ENCODE measurements at regions not wholly inside any gene's neighbourhood (a gene's known extent, or its start where the extent isn't known, plus 50 kb on each side); places are given as distances from the start of the nearest gene placed in this dataset.

- Histone ChIP-seq H3K27ac (no peak overlapping the region), H3K4me3 (no peak overlapping the region)
- no peak for TF ChIP-seq CTCF (IDR thresholded peaks at IDR 0.05)
- no peak for DNase-seq (ENCODE audit: low spot score)
Observed at GRCh38 chr18:2180586-2180985, 390.7 kb downstream of the METTL4 start.

GRCh38 chr18:2183432-2183831, 387.9 kb downstream of the METTL4 start:
- Histone ChIP-seq H3K4me3 (no peak overlapping the region), H3K27ac (no peak overlapping the region)
- DNase-seq (ENCODE audit: low spot score), result no peak
- no peak for TF ChIP-seq CTCF (IDR thresholded peaks at IDR 0.05)

- Histone ChIP-seq H3K27ac (no peak overlapping the region), H3K4me3 (no peak overlapping the region)
- DNase-seq (ENCODE audit: low spot score), result no peak
- TF ChIP-seq CTCF (IDR thresholded peaks at IDR 0.05), result no peak
Observed at GRCh38 chr18:2186967-2187366, 384.3 kb downstream of the METTL4 start.

- no peak overlapping the region for H3K27ac ChIP-seq
- no peak for TF ChIP-seq CTCF (IDR thresholded peaks at IDR 0.05)
- H3K4me3 ChIP-seq, result no peak overlapping the region
- no peak for DNase-seq (ENCODE audit: low spot score)
Observed at GRCh38 chr18:2188258-2188657, 383.0 kb downstream of the METTL4 start.

- Histone ChIP-seq H3K27ac (no peak overlapping the region), H3K4me3 (no peak overlapping the region)
- no peak for DNase-seq (ENCODE audit: low spot score)
- no peak for TF ChIP-seq CTCF (IDR thresholded peaks at IDR 0.05)
Observed at GRCh38 chr18:2191180-2191790, 380.0 kb downstream of the METTL4 start.

- no peak overlapping the region for H3K27ac ChIP-seq
- TF ChIP-seq CTCF (IDR thresholded peaks at IDR 0.05), result no peak
- DNase-seq (ENCODE audit: low spot score), result no peak
- H3K4me3 ChIP-seq, result no peak overlapping the region
Observed at GRCh38 chr18:2192562-2192961, 378.7 kb downstream of the METTL4 start.

GRCh38 chr18:2197946-2198345, 373.4 kb downstream of the METTL4 start:
- no peak for TF ChIP-seq CTCF (IDR thresholded peaks at IDR 0.05)
- Histone ChIP-seq H3K27ac (no peak overlapping the region), H3K4me3 (no peak overlapping the region)
- no peak for DNase-seq (ENCODE audit: low spot score)
